ENCODE measurements at regions not wholly inside any gene's neighbourhood (a gene's known extent, or its start where the extent isn't known, plus 50 kb on each side); places are given as distances from the start of the nearest gene placed in this dataset.

DNA sequence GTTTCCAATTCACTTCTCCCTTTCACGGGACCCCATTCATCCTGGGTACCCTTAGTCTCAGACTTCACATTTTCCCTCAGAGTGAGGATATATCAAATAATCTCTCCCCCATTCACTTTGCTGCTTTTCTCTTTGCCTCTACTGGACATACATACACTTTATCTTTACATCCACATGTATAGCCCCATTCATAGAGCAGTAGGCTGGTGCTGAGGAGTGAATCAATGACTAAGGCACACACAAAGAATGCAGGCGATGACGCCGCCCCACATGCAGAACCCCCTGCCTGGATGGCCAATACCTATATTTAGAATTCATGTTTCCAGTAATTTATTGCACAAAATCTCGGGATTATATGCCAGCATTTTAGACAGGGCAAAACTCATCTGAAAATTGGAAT is 554.3 kb upstream of the TENM3 start:
- no peak for DNase-seq (ENCODE audit: low spot score)

DNA sequence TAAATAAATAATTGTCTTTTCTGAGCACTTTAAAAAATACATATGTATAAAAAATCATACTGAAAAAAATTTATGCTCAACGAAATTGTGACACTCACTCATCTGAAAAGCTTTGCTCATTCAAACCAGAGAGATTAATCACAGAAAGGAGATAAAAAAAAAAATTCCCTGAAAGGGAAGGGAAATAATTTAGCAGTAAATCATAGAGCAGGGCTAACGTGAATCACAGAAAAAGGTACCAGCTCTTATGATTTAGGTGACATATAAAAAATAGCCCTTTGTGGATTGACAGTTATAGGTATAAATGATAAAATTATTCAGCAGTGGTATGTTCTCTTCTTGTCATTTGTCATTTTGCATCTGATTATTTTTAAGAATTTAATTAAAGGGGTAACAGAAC is 552.7 kb upstream of the TENM3 start:
- no peak for DNase-seq (ENCODE audit: low spot score)

DNA sequence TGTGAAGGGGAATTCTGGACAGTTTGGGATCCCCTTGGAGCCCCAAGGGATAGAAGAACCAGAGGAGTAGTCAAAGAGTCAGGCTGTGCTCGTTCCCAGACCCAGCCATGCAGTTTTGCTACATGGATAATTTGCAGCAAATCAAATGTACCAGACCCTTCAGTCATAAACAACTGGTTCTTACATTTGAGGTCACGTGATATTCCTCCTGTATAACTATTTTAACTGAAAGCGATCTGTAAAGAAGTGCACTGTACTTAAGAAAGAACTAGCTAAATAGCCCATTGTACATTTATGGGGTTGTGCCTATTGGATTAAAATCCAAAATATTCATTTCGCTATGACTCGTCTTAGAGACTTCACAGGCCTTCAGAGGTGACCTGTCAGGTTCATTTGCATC is 550.2 kb upstream of the TENM3 start:
- no peak for DNase-seq (ENCODE audit: low spot score)

DNA sequence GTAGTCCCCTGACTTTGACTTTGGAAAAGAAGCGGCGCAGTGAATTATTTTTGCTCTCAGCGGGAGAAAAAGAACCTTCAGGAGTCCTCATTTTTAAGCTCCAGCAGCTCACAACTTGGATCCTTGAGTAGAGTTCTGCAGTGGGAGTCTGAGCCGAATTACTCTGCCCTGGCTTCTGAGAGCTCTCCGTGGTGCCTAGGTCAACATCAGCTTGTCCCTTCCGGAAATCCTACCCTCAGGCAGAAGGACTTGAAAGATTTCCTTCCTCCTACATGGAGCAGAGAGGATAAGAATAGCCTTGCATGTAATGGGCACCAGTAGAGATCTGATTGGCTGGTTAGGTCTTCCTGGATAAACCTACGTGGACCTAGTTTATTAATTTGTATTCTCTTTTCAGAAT is 549.7 kb upstream of the TENM3 start:
- DNase-seq (ENCODE audit: low spot score) = no peak

DNA sequence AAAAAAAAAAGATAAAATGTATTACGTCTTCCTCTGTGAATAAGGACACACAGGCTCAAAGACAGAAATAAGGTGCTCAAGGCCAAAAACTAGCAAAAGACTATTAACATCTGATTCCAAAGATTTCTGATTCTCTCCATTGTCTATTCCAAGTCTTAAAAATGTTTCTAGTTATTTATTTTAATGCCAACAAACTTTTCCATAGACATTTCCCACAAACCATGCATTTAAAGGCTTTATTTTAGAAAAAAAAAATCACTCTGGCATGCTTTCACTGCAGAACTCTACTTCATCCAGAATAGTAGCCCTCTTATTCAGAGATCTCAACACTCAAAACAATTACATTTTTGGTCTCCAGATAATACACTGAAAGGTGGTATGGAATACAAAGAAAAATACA is 545.0 kb upstream of the TENM3 start:
- no peak for DNase-seq (ENCODE audit: low spot score)

DNA sequence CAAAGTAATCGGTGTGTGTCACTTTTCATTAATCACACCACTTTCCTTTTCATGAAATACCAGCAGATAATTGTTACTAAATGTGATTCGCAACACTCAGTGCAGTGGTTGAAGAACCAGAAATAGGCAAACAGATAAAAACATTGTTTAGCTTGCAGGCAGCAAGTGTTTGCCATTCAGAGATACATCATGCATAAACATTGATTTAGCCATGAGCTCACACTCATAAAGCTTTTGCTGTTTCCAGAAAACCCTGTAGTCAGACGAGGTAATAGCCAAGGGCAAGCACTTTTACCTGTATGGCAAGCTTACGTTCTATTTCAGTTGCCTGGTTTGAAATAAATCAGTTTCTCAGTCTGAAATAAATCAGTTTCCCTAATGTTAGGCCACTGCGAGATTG is 542.0 kb upstream of the TENM3 start:
- DNase-seq (ENCODE audit: low spot score) = no peak

DNA sequence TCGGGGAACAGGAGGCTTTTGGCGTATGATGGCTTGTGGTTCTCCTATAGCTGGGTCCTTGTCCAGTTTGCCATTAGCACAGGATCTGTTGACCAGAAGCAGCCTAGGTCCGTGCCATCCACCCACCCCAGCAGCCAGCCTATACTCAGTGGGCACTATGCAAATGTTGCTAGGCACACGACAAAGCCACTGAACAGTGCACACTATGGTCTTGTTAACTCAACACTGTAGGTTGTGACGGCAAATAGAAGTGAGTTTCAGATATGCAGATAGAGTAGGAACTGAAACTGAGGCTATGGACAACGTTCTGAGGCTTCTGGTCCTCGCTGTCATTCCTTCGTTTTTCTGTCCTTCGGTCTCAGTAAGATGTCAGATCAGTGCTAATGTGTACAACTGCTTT is 541.3 kb upstream of the TENM3 start:
- DNase-seq (ENCODE audit: low spot score) = no peak

DNA sequence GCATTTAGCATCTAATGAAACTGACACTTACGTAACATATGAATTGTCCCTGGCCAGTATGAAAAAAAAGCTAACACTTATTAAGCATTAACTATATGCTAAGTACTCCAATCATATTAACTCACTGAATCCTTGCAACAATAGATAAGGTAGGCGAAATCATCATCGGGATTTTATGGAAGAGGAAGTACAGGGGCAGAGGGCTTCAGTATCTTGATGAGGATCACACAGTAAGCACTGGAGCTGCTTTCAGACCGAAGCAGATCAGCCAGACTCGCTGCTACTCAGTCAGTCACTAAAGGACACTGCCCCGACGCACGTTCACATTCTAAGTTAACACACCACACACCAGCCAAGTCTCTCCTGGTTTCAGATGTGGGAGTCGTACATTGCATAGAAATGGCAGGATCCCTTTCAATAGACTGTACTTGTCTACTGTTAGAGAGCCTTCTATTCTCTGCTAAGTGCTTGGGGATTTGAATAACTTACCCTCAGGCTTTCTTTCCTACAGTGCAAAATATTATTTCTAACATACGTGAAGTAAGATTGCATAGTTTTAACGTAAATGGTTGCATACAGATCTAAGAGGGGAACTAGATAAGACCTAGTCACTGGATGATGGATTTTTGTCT is 540.2 kb upstream of the TENM3 start:
- no peak for DNase-seq (ENCODE audit: low spot score)

DNA sequence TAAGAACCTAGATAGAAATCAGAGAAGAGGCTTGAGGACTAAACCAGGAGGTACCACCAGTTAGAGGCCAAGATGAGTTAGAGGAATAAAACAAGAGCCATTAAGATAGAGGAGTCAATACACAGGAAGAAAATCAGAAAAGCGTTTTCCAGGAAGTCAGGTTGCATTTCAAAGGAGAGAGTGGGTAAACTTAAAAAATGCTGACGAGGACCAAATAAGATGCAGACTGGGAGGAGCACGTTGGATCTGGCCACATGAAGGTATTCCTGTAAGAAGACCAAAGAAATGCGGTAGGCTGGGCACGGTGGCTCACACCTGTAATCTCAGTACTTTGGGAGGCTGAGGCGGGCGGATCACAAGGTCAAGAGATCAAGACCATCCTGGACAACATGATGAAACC is 533.1 kb upstream of the TENM3 start:
- no peak for DNase-seq (ENCODE audit: low spot score)

DNA sequence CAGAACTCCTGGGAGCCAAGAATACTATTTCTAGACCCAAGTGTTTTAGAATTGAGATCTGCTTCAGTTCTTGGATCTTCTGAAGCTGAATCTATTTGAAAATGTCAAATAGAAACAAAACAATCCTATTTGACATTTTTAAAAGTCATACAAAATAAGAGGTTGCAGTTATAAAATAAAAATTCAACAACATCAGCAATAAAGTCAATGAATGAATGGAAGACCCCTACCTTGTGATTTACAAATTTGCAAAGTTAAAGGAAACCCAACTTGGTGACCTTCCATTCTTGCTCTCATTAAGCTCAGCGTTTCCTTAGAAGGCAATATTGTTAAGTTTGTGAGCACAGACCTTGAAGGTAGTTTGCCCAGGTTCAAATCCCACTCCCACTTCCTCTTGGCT is 531.8 kb upstream of the TENM3 start:
- no peak for DNase-seq (ENCODE audit: low spot score)

DNA sequence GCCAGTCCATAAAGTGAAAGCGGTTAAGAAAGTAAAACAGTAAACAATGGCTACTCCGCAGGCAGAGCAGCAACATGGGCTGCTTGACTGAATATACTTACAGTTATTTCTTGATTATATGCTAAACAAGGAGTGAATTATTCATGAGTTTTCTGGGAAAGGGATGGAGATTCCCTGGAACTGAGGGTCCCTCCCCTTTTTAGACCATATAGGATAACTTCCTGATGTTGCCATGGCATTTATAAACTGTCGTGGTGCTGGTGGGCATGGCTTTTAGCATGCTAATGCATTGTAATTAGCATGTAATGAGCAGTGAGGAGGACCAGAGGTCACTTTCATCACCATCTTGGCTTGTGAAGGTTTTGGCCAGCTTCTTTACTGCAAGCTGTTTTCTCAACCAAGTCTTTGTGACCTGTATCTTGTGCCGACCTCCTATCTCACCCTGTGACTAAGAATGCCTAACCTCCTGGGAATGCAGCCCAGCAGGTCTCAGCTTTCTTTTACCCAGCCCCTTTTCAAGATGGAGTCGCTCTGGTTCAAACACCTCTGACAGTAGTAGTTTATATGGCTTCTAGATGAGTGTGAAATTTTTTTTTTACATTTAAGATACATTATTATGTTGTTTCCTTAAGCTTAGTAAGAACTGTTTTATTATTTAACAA is 514.8 kb upstream of the TENM3 start:
- DNase-seq (ENCODE audit: low spot score) = no peak

DNA sequence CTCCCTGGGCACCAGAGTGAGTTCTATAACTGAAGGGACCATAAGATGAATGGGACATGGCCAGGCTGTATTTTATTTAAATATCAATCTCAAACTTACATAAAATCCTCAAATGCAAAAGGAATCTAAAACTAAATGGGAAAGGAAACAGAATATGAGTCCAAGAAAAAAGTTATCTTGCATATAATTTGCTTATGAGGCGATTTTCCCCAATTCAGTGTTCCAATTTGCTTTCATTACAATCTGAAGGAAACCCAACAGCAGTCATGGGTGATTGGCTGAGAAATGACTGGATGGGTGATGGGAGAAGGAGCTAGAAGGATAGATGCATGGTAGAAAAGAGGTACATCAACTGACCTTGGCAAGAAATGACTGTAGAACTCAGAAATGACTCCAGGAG is 511.3 kb upstream of the TENM3 start:
- DNase-seq (ENCODE audit: low spot score) = no peak

DNA sequence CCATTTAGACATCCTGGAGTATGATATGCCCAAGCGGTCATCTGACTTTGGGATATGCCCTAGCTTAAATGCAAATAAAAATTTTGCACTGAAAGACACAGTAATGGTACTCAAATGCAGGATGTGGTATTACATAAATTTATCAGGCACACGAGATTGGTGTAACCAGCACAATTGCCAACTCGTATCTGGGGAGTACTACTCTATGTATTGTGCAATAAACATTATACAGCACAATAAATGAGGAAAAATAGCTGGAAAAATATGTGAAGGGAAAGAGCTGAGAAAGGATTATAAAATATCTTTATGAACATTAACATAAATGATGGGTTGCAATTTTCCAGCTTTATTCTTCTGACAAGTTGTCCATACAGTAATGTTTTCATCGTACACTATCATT is 505.5 kb upstream of the TENM3 start:
- DNase-seq (ENCODE audit: low spot score) = no peak

DNA sequence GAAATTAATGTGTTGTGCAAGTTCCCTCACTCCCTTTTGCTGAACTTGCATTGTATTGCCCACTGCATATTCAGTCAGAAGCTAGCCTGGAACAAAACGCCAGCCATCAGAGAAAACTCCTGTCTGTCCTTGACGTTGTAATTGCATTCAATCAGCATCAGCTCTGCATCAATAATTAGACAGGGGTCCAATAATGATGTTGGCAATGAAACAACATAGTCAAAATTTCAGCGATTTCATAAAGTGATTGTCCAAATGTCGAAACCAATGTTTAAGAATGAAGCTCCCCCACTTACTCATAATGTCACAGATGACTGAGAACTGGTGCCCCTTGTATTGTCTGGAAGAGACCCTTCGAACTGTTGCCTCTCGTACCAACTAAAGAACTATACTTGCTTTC is 504.2 kb upstream of the TENM3 start:
- DNase-seq (ENCODE audit: low spot score) = no peak

DNA sequence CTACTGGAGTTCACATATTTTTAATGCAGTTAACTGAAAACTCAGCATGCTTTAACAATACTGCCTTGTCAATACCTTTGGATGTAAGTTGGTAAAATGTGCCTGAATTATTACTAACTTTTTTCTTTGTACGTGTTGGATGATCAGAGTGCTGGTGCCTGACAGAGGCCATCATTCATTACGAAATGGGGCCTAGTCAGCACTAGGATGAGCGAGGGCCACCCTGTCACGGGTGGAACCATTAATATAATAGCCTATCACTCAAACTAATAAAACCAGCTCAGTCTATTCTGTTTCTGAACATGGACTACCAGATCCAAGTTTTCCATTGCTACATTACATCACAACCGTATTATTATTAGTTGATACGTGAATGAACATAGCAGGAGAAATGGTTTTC is 501.7 kb upstream of the TENM3 start:
- no peak for DNase-seq (ENCODE audit: low spot score)

DNA sequence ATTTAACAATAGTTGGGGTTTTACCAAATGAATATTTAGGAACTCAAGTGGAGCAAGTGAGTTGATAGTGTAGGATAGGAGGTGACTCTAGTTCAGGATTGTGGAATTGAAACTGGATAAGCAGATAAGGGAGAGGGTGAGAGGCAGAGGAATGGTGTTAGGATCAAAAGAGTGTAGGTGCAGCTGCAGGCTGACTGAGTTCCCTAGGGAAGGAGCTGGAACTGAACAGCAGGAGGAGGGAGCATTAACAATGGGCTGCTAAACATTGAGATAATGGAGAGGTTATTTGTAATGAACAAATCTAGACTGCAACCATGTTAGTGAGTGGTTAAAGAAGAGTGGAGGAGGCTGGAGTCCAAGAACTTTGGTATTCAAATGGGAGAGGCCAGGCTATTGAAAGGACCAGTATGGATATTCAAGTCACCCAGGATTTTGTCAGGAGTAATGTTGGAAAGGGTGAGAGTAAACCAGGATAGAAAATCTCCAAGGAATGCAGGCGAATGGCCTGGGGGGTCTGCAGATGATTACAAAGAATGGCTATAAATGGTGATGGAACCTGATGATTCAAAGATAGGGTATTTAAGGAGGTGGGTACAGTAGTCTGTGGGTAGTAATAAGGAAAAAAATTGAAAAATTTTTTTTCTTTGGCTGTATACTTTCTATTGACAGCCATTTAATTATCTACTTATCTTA is 497.1 kb upstream of the TENM3 start:
- no peak for DNase-seq (ENCODE audit: low spot score)

DNA sequence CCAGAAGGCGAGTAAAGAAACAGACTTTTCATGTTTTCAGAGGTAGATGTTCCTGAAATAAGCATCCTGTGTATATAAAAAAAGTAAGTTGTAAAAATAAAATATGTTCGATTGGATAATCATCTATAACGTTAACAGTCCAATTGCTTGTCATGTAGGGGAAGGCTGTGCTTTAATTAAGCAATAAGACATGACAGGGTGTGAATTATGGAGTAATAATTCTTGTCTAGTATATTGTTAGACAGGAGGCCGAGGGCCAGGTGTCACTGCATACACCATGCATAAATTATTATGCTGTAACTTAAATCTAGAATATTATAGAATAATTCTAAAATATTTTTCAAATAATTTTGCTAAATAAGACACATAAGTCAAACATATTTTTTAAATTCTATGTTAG is 494.6 kb upstream of the TENM3 start:
- no peak for DNase-seq (ENCODE audit: low spot score)

DNA sequence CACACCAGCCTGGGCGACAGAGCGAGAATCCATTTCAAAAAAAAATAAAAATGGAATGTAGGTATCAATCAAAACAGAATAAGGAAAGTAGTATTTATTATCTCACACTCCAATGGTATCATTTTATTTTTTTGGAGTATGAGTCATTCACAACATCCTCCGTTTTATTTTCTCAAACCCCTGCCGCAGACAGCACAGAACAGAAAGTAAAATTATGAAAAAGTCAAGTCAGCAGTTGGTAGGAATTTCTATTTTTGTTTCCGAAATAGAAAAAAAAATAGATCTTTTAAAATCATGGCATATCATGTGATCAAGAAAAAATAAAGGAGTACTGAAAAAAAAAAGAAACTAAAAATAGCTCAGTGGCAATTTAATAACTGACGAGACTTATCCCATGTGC is 490.7 kb upstream of the TENM3 start:
- DNase-seq (ENCODE audit: low spot score) = no peak

DNA sequence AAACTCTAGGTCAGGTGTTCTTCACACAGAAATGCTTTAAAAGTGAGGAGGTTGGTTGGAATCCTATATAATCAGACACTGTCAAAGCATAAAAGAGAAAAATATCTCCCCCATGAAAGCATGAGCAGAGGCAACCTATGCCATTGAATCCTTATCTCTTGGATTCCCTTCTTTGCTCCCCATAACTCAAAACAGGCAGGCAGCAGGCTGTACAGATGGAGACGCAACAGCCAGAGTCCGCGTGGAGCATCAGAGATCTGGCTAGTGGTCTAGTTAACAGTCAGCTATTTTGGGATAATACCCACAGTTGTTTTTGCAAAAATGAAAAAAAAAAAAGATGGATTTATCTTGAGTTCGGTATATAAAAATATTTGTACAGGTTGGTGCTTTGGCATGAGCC is 490.0 kb upstream of the TENM3 start:
- DNase-seq (ENCODE audit: low spot score) = no peak

DNA sequence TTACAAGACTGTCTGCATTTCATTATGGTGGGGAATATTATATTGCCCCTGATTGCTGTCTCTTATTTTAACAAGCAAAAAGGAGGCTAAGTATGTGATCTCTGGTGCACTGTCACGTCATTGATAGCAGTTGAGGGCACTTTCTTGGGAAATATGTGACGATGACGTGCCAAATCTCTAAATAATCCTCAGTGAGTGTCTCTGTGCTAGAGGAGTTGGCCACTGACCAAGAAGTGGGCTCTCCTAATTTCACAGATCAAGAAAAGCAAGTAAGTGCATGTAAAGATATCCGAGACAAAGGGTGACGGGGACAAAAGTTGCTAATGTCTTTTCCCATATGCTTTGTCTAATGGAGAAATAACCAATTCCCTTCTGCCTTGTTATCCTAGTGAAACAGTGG is 487.4 kb upstream of the TENM3 start:
- no peak for DNase-seq (ENCODE audit: low spot score)

DNA sequence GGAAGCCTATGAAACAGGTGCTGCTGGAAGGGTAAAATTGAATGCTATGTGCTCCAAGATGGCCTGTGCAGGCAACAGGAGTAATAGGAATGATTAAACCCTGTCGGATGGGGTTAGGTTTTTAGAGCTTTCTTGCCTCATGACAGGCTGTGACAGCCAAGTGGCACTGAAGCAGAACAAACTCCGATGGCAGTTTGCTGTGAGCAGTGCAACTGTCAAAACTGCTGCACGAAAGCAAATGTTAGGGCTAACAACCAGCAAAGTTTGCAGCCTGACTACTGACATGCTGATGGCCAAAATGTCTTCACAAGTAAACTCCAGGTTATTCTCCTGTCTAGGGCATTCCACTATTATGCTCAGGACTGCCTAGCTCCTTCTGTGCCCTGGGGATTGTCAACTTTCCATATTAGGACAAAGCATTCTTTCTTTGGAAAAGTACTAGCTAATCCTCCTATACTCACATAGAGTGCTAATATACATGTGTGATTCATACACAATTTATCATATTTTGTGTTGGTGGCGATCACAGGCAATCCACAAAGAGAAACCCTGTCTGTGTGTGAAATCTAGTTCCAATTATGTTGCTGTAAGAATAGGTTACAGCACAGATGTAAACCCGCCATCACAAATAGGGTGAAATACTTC is 486.6 kb upstream of the TENM3 start:
- no peak for DNase-seq (ENCODE audit: low spot score)

DNA sequence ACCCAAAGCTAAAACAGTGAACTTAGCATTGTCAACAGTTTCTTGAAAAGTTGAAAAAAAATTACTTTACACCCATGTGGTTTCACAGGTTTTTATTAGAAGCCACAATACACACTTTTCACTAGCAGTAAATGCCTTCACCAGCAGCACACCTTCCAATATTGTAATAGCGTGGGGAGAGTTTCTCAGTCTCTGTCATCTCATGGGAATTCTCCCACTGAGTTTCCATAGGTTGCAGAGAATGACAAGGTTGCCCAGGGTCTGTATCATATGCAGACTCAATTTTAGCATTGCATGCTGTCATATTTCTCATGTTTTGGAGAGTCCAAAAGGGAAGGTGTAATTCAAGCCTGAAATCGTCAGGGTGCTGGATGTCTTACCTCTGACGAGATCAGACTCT is 486.1 kb upstream of the TENM3 start:
- DNase-seq (ENCODE audit: low spot score) = no peak

DNA sequence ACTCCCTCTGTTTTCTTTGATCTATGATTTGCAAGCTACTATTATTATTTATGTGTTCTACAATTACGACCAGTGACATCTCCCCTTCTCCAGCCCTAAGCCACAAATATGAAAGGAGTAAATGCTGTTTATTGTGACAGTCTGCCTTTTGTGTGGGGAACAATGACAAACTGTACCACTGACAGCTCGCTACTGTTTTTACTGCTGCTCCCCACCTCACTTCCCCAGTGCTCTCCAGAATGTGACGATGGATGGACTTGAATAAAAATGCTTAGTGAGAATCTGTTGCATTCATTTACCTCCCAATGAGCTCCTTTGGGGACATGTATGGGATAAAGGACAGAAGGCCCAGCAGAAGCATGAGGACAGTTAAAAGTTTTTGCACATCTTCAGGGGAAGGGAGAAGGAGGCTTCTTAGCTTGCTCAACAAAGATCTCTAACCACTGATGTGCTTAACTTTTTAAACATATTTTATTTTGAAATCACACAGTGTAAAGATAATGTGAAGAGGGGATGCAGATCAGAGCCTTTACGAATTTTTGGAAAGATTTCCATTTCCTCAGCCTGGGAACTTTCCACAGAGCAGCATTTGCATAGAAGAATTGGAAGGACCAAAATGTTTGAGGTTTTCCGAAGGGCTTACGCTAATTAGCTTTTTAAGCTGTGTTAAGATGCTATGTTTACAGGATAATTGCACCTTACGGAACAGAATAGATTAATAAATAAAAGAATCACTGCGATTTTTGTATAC is 485.1 kb upstream of the TENM3 start:
- no peak for DNase-seq (ENCODE audit: low spot score)

Measured in AG08395 (cell line).